ENCODE measurements at regions not wholly inside any gene's neighbourhood (a gene's known extent, or its start where the extent isn't known, plus 50 kb on each side); places are given as distances from the start of the nearest gene placed in this dataset.

- H3T11ph ChIP-seq (ENCODE audit: low read length), result no peak overlapping the region
- no peak overlapping the region for H2AK5ac ChIP-seq (ENCODE audit: insufficient read length, low read length)
- no peak overlapping the region for H3K56ac ChIP-seq (ENCODE audit: insufficient read length, low read depth, low read length)
- peaks cover 24% of the 10 kb centered on the region; the same call in 1 of the 2 replicates for H3K4me1 ChIP-seq (ENCODE audit: insufficient read depth, low read length)
- H3K23ac ChIP-seq (ENCODE audit: insufficient read length, low read depth, low read length), result no peak overlapping the region
- H4K8ac ChIP-seq (replicated peaks; ENCODE audit: insufficient read length, low read depth, low read length), result no peak overlapping the region
- H4K20me1 ChIP-seq (ENCODE audit: control insufficient read depth, insufficient read depth, insufficient read length), result no peaks in the 10 kb centered on the region
- H3K9ac ChIP-seq (ENCODE audit: extremely low read depth, insufficient read length, low read length), result no peak overlapping the region
- H3K27me3 ChIP-seq (ENCODE audit: insufficient read depth, low read length), result no peaks in the 10 kb centered on the region
- no peak overlapping the region for H3K4me3 Mint-ChIP-seq
- H3K27ac ChIP-seq (ENCODE audit: insufficient read length, low read depth, low read length), result no peak overlapping the region
- H2BK20ac ChIP-seq (ENCODE audit: low read depth, low read length, poor library complexity, severe bottlenecking), result no peak overlapping the region
- H3K27me3 Mint-ChIP-seq (ENCODE audit: low read depth), result peaks cover 7% of the 10 kb centered on the region
- peaks cover 53 to 61% of the 10 kb centered on the region in 2 experiments for H3K4me1 Mint-ChIP-seq
- H3K18ac ChIP-seq (ENCODE audit: insufficient read length, low read depth, low read length), result no peak overlapping the region
- WGBS (ENCODE audit: extremely low coverage, insufficient read length, low lambda C conversion rate), result no CpG with 5 or more reads among the region's 2 CpGs
- H3K23me2 ChIP-seq (ENCODE audit: insufficient read length, low read depth, low read length, poor library complexity, severe bottlenecking), result no peaks in the 10 kb centered on the region
- H2BK120ac ChIP-seq (ENCODE audit: low read depth, low read length, poor library complexity, severe bottlenecking), result no peak overlapping the region
- no peak overlapping the region for H3K4me2 ChIP-seq (ENCODE audit: insufficient read depth, insufficient read length, low read length)
- H3K14ac ChIP-seq (ENCODE audit: insufficient read depth, low read length), result no peak overlapping the region
- H2AFZ ChIP-seq (ENCODE audit: low read length), result no peak overlapping the region
- no peak overlapping the region for H4K5ac ChIP-seq (ENCODE audit: insufficient read length, low read depth, low read length)
- no peaks in the 10 kb centered on the region; the same call in 1 of the 2 replicates for H3K79me2 ChIP-seq (ENCODE audit: insufficient read depth, low read length)
- H2BK15ac ChIP-seq (ENCODE audit: low read depth, low read length), result no peak overlapping the region
- H3K9me3 ChIP-seq (ENCODE audit: control insufficient read depth, low read depth, low read length), result no peaks in the 10 kb centered on the region
- H3K9me3 Mint-ChIP-seq, result peaks cover 0 to 3% of the 10 kb centered on the region in 2 experiments; a peak in 1 of 5 replicates
- no peaks in the 10 kb centered on the region for H3K36me3 Mint-ChIP-seq (ENCODE audit: insufficient read depth in 1 of 3, low read depth in 3 of 3)
- no peak overlapping the region for H3K4ac ChIP-seq (ENCODE audit: low read depth, low read length)
- H3K79me1 ChIP-seq (ENCODE audit: insufficient read depth, low read depth, low read length, poor library complexity, severe bottlenecking), result no peaks in the 10 kb centered on the region
- no peak overlapping the region for H2BK5ac ChIP-seq (ENCODE audit: insufficient read length, low read length)
- H4K91ac ChIP-seq (ENCODE audit: insufficient read length, low read depth, low read length), result no peak overlapping the region
- DNase-seq, result no peak
- H3K27ac Mint-ChIP-seq, result no peak overlapping the region
- H2BK12ac ChIP-seq (ENCODE audit: insufficient read length, low read depth, low read length), result no peak overlapping the region
- TF ChIP-seq CTCF (conservative IDR thresholded peaks at IDR 0.05), result no peak
Observed at GRCh38 chr6:44621846-44622245, 234.3 kb downstream of the CDC5L start.

All from H9 (cell line).